A549 (cell line): ENCODE measurements at regions not wholly inside any gene's neighbourhood (a gene's known extent, or its start where the extent isn't known, plus 50 kb on each side); places are given as distances from the start of the nearest gene placed in this dataset.

Experiments used
- BHLHE40 ChIP-seq: IDR thresholded peaks from 2 replicates; pipeline ENCODE4 v1.6.1; 2012; ENCODE audit warnings: low read depth, low read length, inconsistent platforms
- FOSB ChIP-seq: fragments of 250-450 bp; sonication (Bioruptor Pico); IDR thresholded peaks from 2 replicates; pipeline ENCODE4 v1.5.0; 2020; ENCODE audit warnings: mild to moderate bottlenecking, moderate library complexity
- HOXB5 ChIP-seq: fragments of 250-450 bp; sonication (Bioruptor Pico); IDR thresholded peaks from 2 replicates; pipeline ENCODE4 v1.5.0; 2020; ENCODE audit warnings: mild to moderate bottlenecking, moderate library complexity
- PHF8 ChIP-seq: fragments of 200-600 bp; sonication (generic); IDR thresholded peaks from 2 replicates; pipeline ENCODE4 v1.6.1; 2016; ENCODE audit warnings: low read depth, mild to moderate bottlenecking, antibody characterized with exemption, moderate library complexity, borderline replicate concordance
- POLR2A ChIP-seq: IDR thresholded peaks from 2 replicates; pipeline ENCODE4 v1.6.1; 2012; ENCODE audit warnings: mild to moderate bottlenecking, low read length
- RFX5 ChIP-seq: fragments of 450-650 bp; IDR thresholded peaks from 2 replicates; pipeline ENCODE4 v1.7.1; 2014; ENCODE audit warnings: antibody characterized with exemption, mild to moderate bottlenecking, moderate library complexity
- TF ChIP-seq, protein P1 (sequence below): fragments of 150-350 bp; IDR thresholded peaks from 2 replicates; pipeline ENCODE4 v1.6.1; 2014; ENCODE audit warnings: low read depth, mild to moderate bottlenecking, low read length
- TF ChIP-seq, protein P2 (sequence below): fragments of >200 bp; sonication (Bioruptor Twin); formaldehyde crosslinking; IDR thresholded peaks from 3 replicates; pipeline ENCODE4 v1.5.1; 2016
- TF ChIP-seq, protein P3 (sequence below): IDR thresholded peaks from 2 replicates; pipeline ENCODE4 v1.6.1; 2012

DNA sequence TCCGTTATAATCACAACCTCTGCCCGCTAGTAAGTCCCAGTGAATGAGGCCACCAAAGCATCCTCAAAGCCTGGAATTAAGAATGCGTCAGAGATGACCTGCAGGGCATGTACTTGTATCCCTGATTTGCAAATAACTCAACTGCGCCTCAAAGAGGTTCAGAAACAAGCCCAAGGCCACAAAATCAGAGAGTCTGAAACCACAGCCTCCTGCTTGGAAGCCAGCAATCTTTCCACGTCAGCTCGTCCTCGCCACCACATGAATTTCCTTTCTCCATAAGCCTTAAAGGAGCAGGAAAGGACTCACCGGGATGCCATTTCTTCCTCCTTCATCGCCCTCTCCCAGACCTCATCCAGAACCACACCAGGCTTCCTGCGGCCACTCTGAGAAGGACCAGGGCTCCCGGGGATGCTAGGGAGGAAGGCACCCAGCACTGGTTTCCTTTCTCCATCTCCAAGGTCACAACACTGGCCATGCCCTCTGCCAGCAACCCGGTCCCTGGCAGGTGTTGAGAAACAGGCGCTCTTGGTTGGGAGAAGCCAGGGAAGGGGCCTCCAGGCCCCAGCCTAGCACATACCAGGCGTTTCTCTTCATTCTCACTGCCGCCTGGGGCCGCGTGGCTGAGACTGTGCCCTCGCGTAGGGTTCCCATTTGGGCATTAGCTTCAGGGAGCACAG is 191.2 kb upstream of the DIO3 start:
- TF ChIP-seq BHLHE40 (no peak), RFX5 (no peak), POLR2A (no peak), FOSB (no peak), PHF8 (no peak), HOXB5 (no peak)
- TF ChIP-seq, protein P1, sequence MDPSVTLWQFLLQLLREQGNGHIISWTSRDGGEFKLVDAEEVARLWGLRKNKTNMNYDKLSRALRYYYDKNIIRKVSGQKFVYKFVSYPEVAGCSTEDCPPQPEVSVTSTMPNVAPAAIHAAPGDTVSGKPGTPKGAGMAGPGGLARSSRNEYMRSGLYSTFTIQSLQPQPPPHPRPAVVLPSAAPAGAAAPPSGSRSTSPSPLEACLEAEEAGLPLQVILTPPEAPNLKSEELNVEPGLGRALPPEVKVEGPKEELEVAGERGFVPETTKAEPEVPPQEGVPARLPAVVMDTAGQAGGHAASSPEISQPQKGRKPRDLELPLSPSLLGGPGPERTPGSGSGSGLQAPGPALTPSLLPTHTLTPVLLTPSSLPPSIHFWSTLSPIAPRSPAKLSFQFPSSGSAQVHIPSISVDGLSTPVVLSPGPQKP = no peak
- TF ChIP-seq, protein P2, sequence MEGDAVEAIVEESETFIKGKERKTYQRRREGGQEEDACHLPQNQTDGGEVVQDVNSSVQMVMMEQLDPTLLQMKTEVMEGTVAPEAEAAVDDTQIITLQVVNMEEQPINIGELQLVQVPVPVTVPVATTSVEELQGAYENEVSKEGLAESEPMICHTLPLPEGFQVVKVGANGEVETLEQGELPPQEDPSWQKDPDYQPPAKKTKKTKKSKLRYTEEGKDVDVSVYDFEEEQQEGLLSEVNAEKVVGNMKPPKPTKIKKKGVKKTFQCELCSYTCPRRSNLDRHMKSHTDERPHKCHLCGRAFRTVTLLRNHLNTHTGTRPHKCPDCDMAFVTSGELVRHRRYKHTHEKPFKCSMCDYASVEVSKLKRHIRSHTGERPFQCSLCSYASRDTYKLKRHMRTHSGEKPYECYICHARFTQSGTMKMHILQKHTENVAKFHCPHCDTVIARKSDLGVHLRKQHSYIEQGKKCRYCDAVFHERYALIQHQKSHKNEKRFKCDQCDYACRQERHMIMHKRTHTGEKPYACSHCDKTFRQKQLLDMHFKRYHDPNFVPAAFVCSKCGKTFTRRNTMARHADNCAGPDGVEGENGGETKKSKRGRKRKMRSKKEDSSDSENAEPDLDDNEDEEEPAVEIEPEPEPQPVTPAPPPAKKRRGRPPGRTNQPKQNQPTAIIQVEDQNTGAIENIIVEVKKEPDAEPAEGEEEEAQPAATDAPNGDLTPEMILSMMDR = no peak
- TF ChIP-seq, protein P3, sequence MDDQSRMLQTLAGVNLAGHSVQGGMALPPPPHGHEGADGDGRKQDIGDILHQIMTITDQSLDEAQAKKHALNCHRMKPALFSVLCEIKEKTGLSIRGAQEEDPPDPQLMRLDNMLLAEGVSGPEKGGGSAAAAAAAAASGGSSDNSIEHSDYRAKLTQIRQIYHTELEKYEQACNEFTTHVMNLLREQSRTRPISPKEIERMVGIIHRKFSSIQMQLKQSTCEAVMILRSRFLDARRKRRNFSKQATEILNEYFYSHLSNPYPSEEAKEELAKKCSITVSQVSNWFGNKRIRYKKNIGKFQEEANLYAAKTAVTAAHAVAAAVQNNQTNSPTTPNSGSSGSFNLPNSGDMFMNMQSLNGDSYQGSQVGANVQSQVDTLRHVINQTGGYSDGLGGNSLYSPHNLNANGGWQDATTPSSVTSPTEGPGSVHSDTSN = no peak
